Left ventricle myocardium inferior (tissue), 1 donor: ENCODE measurements at regions not wholly inside any gene's neighbourhood (a gene's known extent, or its start where the extent isn't known, plus 50 kb on each side); places are given as distances from the start of the nearest gene placed in this dataset.

Experiments used
- DNase-seq: peaks from one replicate; pipeline ENCODE4 v3.0.0-alpha.2; 2020
- H3K27ac ChIP-seq: fragments of 200-600 bp; replicated peaks from 2 replicates; pipeline ENCODE4 v1.8.0; 2021
- H3K27me3 ChIP-seq: fragments of 200-600 bp; 2 replicates; pipeline ENCODE4 v1.8.0; 2021; ENCODE audit warnings: low read depth
- H3K36me3 ChIP-seq: fragments of 200-600 bp; 2 replicates; pipeline ENCODE4 v1.8.0; 2021
- H3K4me1 ChIP-seq: fragments of 200-600 bp; 2 replicates; pipeline ENCODE4 v1.8.0; 2021
- H3K4me3 ChIP-seq: fragments of 200-600 bp; 2 replicates; pipeline ENCODE4 v1.8.0; 2021; ENCODE audit warnings: mild to moderate bottlenecking, moderate library complexity
- H3K9me3 ChIP-seq: fragments of 200-600 bp; replicated peaks from 2 replicates; pipeline ENCODE4 v1.8.0; 2021
- CTCF ChIP-seq: fragments of 200-600 bp; IDR thresholded peaks from 2 replicates; pipeline ENCODE4 v1.8.0; 2021; ENCODE audit warnings: antibody characterized with exemption, mild to moderate bottlenecking, borderline replicate concordance
- intact Hi-C: fragments of 100-400 bp; cut with micrococcal nuclease; formaldehyde crosslinking; loops from one replicate; pipeline ENCODE4 v1.11.0; 2022
- donor health status: DM: no; HTN: yes; CAD: no; lungs with severe emphysema.

GRCh38 chr3:190208196-190208595 is 87.5 kb upstream of the P3H2 start:
- intact Hi-C loops: no loop called here
- DNase-seq: no peak
- H3K36me3 ChIP-seq: no peaks in the 10 kb centered on the region
- no peak for TF ChIP-seq CTCF
- no peaks in the 10 kb centered on the region for H3K4me1 ChIP-seq
- H3K4me3 ChIP-seq: no peak overlapping the region
- peaks cover 8% of the 10 kb centered on the region for H3K9me3 ChIP-seq
- no peak overlapping the region for H3K27ac ChIP-seq
- peaks cover 4% of the 10 kb centered on the region for H3K27me3 ChIP-seq

DNA sequence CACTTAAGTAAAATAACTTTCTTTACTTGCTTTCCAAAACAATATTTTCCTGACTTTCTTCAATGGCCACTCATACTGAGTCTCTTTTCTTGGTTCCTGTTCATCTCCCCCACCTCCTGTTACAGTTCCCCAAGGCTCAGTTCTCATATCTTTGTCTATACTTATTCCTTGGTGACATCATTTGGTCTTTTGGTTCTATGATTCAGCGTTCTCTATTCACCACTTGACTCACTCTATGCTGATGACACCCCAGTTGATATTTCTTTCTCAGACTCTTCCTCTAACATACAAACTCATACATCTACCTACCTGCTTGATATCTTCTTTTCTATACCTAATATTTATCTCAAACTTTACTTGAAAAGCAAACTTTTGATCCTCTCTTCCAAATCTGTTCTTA is 85.0 kb upstream of the P3H2 start:
- no peak for TF ChIP-seq CTCF
- intact Hi-C loops: no loop called here
- Histone ChIP-seq H3K27me3 (peaks cover 10% of the 10 kb centered on the region), H3K4me3 (no peak overlapping the region), H3K4me1 (peaks cover 4% of the 10 kb centered on the region), H3K27ac (no peak overlapping the region), H3K9me3 (no peaks in the 10 kb centered on the region), H3K36me3 (no peaks in the 10 kb centered on the region)
- no peak for DNase-seq

- TF ChIP-seq CTCF: no peak
- peaks cover 10% of the 10 kb centered on the region for H3K27me3 ChIP-seq
- H3K4me1 ChIP-seq: peaks cover 4% of the 10 kb centered on the region
- no peaks in the 10 kb centered on the region for H3K36me3 ChIP-seq
- no peak overlapping the region for H3K27ac ChIP-seq
- H3K4me3 ChIP-seq: no peak overlapping the region
- no peak for DNase-seq
- H3K9me3 ChIP-seq: no peaks in the 10 kb centered on the region
- intact Hi-C loops: no loop called here
Measured at GRCh38 chr3:190204200-190204599, 83.5 kb upstream of the P3H2 start.

DNA sequence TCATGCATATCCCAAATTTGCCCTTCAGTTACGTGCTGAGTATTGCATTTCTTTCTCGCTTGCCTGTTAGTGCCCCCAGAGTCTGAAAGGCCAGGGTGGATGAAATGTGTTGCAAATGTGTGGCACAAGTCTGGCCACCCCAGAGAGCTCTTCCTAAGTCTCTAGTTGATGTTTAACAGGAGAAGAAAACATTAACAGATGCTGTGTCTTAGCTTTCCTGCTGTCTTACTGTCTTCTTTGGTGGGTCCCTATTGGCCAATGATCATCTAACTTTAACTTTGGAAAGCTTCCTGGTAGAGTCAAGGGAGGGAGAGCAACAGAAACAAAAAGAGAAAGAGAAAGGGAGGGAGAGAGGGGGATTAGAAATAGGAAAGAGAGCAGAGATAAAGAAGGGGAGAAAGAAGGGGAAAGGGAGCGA is 76.7 kb upstream of the P3H2 start:
- TF ChIP-seq CTCF: no peak
- H3K27me3 ChIP-seq: no peaks in the 10 kb centered on the region
- DNase-seq: no peak
- no peaks in the 10 kb centered on the region for H3K36me3 ChIP-seq
- intact Hi-C loops: no loop called here
- no peaks in the 10 kb centered on the region for H3K9me3 ChIP-seq
- peaks cover 4% of the 10 kb centered on the region for H3K4me1 ChIP-seq
- H3K4me3 ChIP-seq: no peak overlapping the region
- H3K27ac ChIP-seq: no peak overlapping the region

DNA sequence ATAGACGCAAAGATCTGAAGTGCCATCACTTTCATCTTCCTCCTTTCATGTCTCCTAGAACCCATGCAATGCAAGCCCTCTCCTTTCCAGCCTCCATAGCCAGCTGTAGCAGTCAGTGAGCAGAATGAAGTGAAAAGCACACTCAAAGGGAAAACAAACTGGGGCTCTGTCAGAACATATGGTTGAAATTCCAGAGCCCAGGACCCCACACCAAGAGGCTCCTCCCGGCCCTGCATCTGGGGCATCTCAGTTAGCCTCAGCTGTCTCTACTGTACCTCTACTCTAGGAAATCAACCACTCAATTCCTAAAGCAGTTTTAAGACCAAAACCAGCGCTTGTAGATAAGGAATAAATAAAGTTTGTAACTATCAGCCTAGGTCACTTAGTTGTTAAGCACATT is 73.8 kb upstream of the P3H2 start:
- TF ChIP-seq CTCF: no peak
- H3K4me3 ChIP-seq: no peak overlapping the region
- no peaks in the 10 kb centered on the region for H3K4me1 ChIP-seq
- no peaks in the 10 kb centered on the region for H3K36me3 ChIP-seq
- intact Hi-C loops: no loop called here
- H3K27ac ChIP-seq: no peak overlapping the region
- no peak for DNase-seq
- H3K9me3 ChIP-seq: no peaks in the 10 kb centered on the region
- H3K27me3 ChIP-seq: no peaks in the 10 kb centered on the region

DNA sequence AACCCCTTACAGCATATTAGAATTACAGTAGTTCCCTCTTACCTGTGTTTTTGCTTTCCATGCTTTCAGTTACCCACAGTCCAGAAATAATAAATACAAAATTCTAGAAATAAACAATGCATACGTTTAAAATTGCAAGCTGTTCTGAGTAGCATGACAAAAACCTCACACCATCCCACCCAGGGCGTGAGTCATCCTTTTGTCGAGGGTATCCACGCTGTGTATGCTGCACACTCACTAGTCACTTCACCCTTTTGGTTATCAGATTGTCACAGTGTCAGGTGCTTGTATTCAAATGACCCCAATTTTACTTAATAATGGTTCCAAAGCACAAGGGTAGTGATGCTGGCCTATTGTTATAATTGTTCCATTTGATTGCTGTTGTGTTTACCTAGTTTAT is 72.5 kb upstream of the P3H2 start:
- Histone ChIP-seq H3K4me1 (no peaks in the 10 kb centered on the region), H3K4me3 (no peak overlapping the region), H3K36me3 (no peaks in the 10 kb centered on the region), H3K27ac (no peak overlapping the region), H3K9me3 (no peaks in the 10 kb centered on the region), H3K27me3 (no peaks in the 10 kb centered on the region)
- intact Hi-C loops: no loop called here
- DNase-seq: no peak
- TF ChIP-seq CTCF: no peak
